Lung (tissue), 11 donors: ENCODE measurements at regions not wholly inside any gene's neighbourhood (a gene's known extent, or its start where the extent isn't known, plus 50 kb on each side); places are given as distances from the start of the nearest gene placed in this dataset.

ENCODE experiments used
- ATAC-seq: fragments of 200-7000 bp; cut with Tn5 transposase; one replicate; pipeline ENCODE4 v1.9.1; 2020; ENCODE audit warnings: moderate number of reproducible peaks; ENCODE audit not compliant: insufficient read depth, low FRiP score
- DNase-seq, 3 donors: peaks; one replicate each; pipeline ENCODE4 v3.0.0-alpha.2; 2013 to 2017
- H3K27ac ChIP-seq, 2 donors: one replicate each; pipeline ENCODE4 v1.5.1; 2013; ENCODE audit warnings: mild to moderate bottlenecking in 2 of 2, moderate library complexity in 2 of 2, control low read depth in 1 of 2, inconsistent platforms in 1 of 2, low read depth in 1 of 2, low read length in 1 of 2
- H3K27me3 ChIP-seq, 3 donors: one replicate each; pipeline ENCODE4 v1.5.1; 2013; ENCODE audit warnings: low read length in 2 of 3; ENCODE audit not compliant: control insufficient read depth in 3 of 3, insufficient read depth in 3 of 3
- H3K36me3 ChIP-seq, 4 donors: one replicate each; pipeline ENCODE4 v1.5.1; 2013; ENCODE audit warnings: low read length in 4 of 4, mild to moderate bottlenecking in 1 of 4, moderate library complexity in 1 of 4; ENCODE audit not compliant: control insufficient read depth in 4 of 4, insufficient read depth in 4 of 4
- H3K4me1 ChIP-seq, 5 donors: one replicate each; pipeline ENCODE4 v1.5.1; 2013; ENCODE audit warnings: low read length in 5 of 5, mild to moderate bottlenecking in 2 of 5, moderate library complexity in 1 of 5; ENCODE audit not compliant: control insufficient read depth in 5 of 5, insufficient read depth in 5 of 5
- H3K4me3 ChIP-seq: one replicate; pipeline ENCODE4 v1.5.1; 2013; ENCODE audit warnings: mild to moderate bottlenecking, control low read depth, moderate library complexity
- H3K9ac ChIP-seq, 2 donors: one replicate each; pipeline ENCODE4 v1.5.1; 2013; ENCODE audit warnings: low read length in 2 of 2, control low read depth in 1 of 2; ENCODE audit not compliant: insufficient read depth in 1 of 2
- H3K9me3 ChIP-seq, 4 donors: one replicate each; pipeline ENCODE4 v1.5.1; 2013; ENCODE audit warnings: low read length in 3 of 4, mild to moderate bottlenecking in 1 of 4, moderate library complexity in 1 of 4; ENCODE audit not compliant: control insufficient read depth in 4 of 4, insufficient read depth in 3 of 4
- WGBS, 2 donors: extraction: QIAGEN DNeasy Blood & Tissue Kit; methylation state at CpG; one replicate each; pipeline ENCODE4 v1.1.7; 2013; 5-methylcytosine and 5-hydroxymethylcytosine counted together
- TF ChIP-seq, protein P1 (sequence below): IDR thresholded peaks from 2 replicates; pipeline ENCODE4 v1.5.1; 2012; ENCODE audit warnings: mild to moderate bottlenecking; ENCODE audit errors: control extremely low read depth, extremely low read depth
- donor health status: control.
- donor health status: control.
- donor health status: Bipolar disorder and iron deficiency.
- donor health status: healthy.
- donor health status: DM: yes; HTN: yes; CAD: no.

DNA sequence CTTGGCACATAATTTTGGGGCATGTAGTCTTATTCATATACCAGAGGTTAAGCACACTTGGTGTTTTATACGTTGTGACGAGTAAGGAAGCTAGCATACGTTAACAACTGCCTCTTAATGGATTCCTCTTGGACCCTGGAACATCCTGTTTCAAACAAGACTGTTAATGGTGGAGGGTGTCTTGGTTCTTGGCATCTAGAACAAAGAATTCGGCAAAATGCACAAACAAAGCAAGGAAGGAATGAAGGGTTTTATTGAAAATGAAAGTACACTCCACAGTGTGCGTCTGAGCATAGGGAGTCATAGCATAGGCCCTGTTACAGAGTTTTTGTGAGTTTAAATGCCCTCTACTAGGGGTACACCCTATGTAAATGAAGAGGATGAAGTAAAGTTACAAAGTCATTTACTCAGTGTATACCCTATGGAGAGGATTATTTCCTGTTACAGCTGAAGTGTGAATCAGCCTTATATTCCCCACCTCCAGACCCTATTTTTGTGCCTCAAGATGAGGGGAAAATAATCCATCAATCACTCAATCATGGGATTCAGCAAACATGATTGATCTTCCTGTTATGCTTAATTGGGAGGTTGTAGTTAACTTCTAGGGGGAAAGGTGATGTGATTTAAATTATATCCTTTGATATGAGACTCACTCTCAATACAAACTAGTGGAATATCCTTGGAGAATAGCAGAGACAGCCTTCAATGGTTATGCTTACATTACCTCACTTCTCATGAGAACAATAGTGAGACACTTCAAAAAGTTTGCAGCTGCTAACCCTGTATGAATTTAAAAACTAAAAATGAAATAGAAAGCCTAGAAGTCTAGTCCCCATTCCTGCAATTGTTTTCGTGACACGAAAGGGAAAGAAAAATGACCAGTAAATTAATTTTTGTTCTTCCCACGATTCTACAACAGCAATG is 84.9 kb upstream of the MYO10 start:
- Histone ChIP-seq H3K27me3 (no peaks in the 10 kb centered on the region), H3K4me1 (peaks cover 0 to 28% (median 7%) of the 10 kb centered on the region in 5 donors), H3K9me3 (no peaks in the 10 kb centered on the region), H3K9ac (peak overlapping the region in 1 of 2 donors; percentile 63), H3K36me3 (no peaks in the 10 kb centered on the region), H3K27ac (peak overlapping the region; percentile 35 to 47), H3K4me3 (no peak overlapping the region)
- WGBS, 2 donors = 56 to 75% methylated on average over 8 of the region's 8 CpGs
- ATAC-seq (no peak), DNase-seq (peak; percentile 77 to 93 (median 87))
- TF ChIP-seq, protein P1, sequence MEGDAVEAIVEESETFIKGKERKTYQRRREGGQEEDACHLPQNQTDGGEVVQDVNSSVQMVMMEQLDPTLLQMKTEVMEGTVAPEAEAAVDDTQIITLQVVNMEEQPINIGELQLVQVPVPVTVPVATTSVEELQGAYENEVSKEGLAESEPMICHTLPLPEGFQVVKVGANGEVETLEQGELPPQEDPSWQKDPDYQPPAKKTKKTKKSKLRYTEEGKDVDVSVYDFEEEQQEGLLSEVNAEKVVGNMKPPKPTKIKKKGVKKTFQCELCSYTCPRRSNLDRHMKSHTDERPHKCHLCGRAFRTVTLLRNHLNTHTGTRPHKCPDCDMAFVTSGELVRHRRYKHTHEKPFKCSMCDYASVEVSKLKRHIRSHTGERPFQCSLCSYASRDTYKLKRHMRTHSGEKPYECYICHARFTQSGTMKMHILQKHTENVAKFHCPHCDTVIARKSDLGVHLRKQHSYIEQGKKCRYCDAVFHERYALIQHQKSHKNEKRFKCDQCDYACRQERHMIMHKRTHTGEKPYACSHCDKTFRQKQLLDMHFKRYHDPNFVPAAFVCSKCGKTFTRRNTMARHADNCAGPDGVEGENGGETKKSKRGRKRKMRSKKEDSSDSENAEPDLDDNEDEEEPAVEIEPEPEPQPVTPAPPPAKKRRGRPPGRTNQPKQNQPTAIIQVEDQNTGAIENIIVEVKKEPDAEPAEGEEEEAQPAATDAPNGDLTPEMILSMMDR = no peak

DNA sequence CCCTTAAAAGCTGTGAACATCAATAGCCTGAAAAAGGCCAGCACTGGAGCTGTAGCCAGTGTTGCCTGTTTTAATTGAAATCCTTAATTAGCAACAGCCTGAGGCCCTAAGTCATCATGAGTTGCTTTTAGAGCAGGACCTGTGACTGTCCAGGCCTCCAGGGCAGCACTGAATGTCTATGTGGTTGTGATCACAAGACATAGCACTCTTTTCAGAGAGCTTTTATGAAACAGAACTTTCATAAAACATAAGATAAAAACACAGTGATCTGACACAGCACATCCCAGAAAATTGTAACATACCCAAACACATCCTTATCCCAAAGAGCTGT is 85.5 kb upstream of the MYO10 start:
- TF ChIP-seq, protein P1 = no peak
- Histone ChIP-seq H3K9ac (peak overlapping the region in 1 of 2 donors; percentile 36), H3K4me3 (no peak overlapping the region), H3K36me3 (no peaks in the 10 kb centered on the region), H3K4me1 (peaks cover 0 to 28% (median 7%) of the 10 kb centered on the region in 5 donors), H3K27me3 (no peaks in the 10 kb centered on the region), H3K27ac (no peak overlapping the region), H3K9me3 (no peaks in the 10 kb centered on the region)
- ATAC-seq (no peak), DNase-seq (peak in 1 of 3 donors; percentile 37)

DNA sequence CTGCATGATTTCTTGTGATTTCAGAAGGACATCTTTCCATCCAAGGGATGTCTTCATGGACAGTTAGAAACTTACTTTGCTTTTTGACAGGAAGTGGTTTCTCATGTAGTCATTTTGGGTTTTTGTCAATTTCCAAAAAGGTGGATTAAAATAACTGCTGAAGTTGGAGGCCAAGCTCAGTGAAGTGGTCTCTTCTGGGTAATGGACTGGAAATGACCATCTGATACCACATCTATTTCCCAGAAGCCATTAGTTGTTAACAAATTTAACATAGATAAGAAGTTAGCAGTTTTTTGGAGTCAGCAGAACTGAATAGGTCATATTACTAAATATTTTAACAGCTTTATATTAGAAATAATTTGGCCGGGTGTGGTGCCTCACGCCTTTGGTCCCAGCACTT is 86.2 kb upstream of the MYO10 start:
- WGBS, 2 donors = 98 to 99% methylated on average over 2 of the region's 2 CpGs
- ATAC-seq = no peak

More for the DNA sequence above, 86.2 kb upstream of the MYO10 start:
- H3K9me3 ChIP-seq = no peaks in the 10 kb centered on the region
- no peaks in the 10 kb centered on the region for H3K36me3 ChIP-seq
- TF ChIP-seq, protein P1 = no peak
- H3K4me1 ChIP-seq = peaks cover 0 to 28% (median 7%) of the 10 kb centered on the region in 5 donors
- H3K27me3 ChIP-seq = no peaks in the 10 kb centered on the region
- H3K4me3 ChIP-seq = no peak overlapping the region
- no peak overlapping the region for H3K27ac ChIP-seq
- DNase-seq = peak in 1 of 3 donors; percentile 6
- no peak overlapping the region for H3K9ac ChIP-seq
